Trophoblast cell (in vitro differentiated cells and primary cell): ENCODE measurements at regions not wholly inside any gene's neighbourhood (a gene's known extent, or its start where the extent isn't known, plus 50 kb on each side); places are given as distances from the start of the nearest gene placed in this dataset.

Experiments used
- DNase-seq, 2 donors: peaks; one replicate each; pipeline ENCODE4 v3.0.0-alpha.2; 2016
- H2AFZ ChIP-seq: 2 replicates; pipeline ENCODE4 v1.6.1; 2013; ENCODE audit warnings: low read length, moderate library complexity, mild to moderate bottlenecking; ENCODE audit not compliant: insufficient read depth, poor library complexity
- H2AK5ac ChIP-seq: 2 replicates; pipeline ENCODE4 v1.6.1; 2013; ENCODE audit warnings: mild to moderate bottlenecking, low read length
- H2BK120ac ChIP-seq: 2 replicates; pipeline ENCODE4 v1.6.1; 2013; ENCODE audit warnings: low read length, mild to moderate bottlenecking, moderate library complexity; ENCODE audit not compliant: insufficient read depth, poor library complexity
- H2BK12ac ChIP-seq: 2 replicates; pipeline ENCODE4 v1.6.1; 2013; ENCODE audit warnings: mild to moderate bottlenecking, low read length, moderate library complexity
- H2BK5ac ChIP-seq: 2 replicates; pipeline ENCODE4 v1.6.1; 2013; ENCODE audit warnings: low read length, low read depth, moderate library complexity, mild to moderate bottlenecking; ENCODE audit not compliant: poor library complexity
- H3K14ac ChIP-seq: 2 replicates; pipeline ENCODE4 v1.6.1; 2013; ENCODE audit warnings: mild to moderate bottlenecking, low read length
- H3K18ac ChIP-seq: 2 replicates; pipeline ENCODE4 v1.6.1; 2013; ENCODE audit warnings: mild to moderate bottlenecking, low read length
- H3K23ac ChIP-seq: 2 replicates; pipeline ENCODE4 v1.6.1; 2013; ENCODE audit warnings: low read length
- H3K27ac ChIP-seq: 2 replicates; pipeline ENCODE4 v1.5.1; 2013; ENCODE audit warnings: low read depth, mild to moderate bottlenecking, inconsistent platforms, low read length, moderate library complexity
- H3K27me3 ChIP-seq: 2 replicates; pipeline ENCODE4 v1.6.1; 2013; ENCODE audit warnings: inconsistent platforms, mild to moderate bottlenecking, low read length, moderate library complexity; ENCODE audit not compliant: insufficient read depth
- H3K36me3 ChIP-seq, 2 experiments: 1 replicate in 1 of 2; 2 replicates in 1 of 2; pipeline ENCODE4 v1.6.1; 2013; ENCODE audit warnings: low read length in 2 of 2, mild to moderate bottlenecking in 2 of 2, moderate library complexity in 1 of 2; ENCODE audit not compliant: insufficient read depth in 2 of 2, control insufficient read depth in 1 of 2
- H3K4ac ChIP-seq: 2 replicates; pipeline ENCODE4 v1.6.1; 2013; ENCODE audit warnings: low read depth, mild to moderate bottlenecking, low read length, moderate library complexity
- H3K4me1 ChIP-seq, 2 experiments: 1 replicate in 1 of 2; 2 replicates in 1 of 2; pipeline ENCODE4 v1.6.1; 2013; ENCODE audit warnings: low read length in 2 of 2, mild to moderate bottlenecking in 2 of 2, moderate library complexity in 1 of 2; ENCODE audit not compliant: insufficient read depth in 2 of 2, control insufficient read depth in 1 of 2
- H3K4me2 ChIP-seq: 2 replicates; pipeline ENCODE4 v1.6.1; 2013; ENCODE audit warnings: inconsistent platforms, mild to moderate bottlenecking, low read length, moderate library complexity
- H3K4me3 ChIP-seq: 2 replicates; pipeline ENCODE4 v1.5.1; 2013; ENCODE audit warnings: mild to moderate bottlenecking, low read depth, low read length, inconsistent platforms
- H3K79me1 ChIP-seq: one replicate; pipeline ENCODE4 v1.6.1; 2013; ENCODE audit warnings: low read length
- H3K79me2 ChIP-seq: 2 replicates; pipeline ENCODE4 v1.6.1; 2013; ENCODE audit warnings: low read length, mild to moderate bottlenecking; ENCODE audit not compliant: control insufficient read depth, insufficient read depth, poor library complexity
- H3K9ac ChIP-seq: 2 replicates; pipeline ENCODE4 v1.6.1; 2013; ENCODE audit warnings: mild to moderate bottlenecking, low read length
- H3K9me3 ChIP-seq: 2 replicates; pipeline ENCODE4 v1.6.1; 2013; ENCODE audit warnings: low read depth, mild to moderate bottlenecking, control low read depth, inconsistent platforms, low read length; ENCODE audit not compliant: insufficient read depth
- H4K12ac ChIP-seq: 2 replicates; pipeline ENCODE4 v1.6.1; 2013; ENCODE audit warnings: low read depth, mild to moderate bottlenecking, low read length, moderate library complexity
- H4K8ac ChIP-seq: 2 replicates; pipeline ENCODE4 v1.6.1; 2013; ENCODE audit warnings: low read depth, mild to moderate bottlenecking, low read length, moderate library complexity
- H4K91ac ChIP-seq: one replicate; pipeline ENCODE4 v1.6.1; 2013; ENCODE audit warnings: low read depth, mild to moderate bottlenecking, low read length, moderate library complexity
- WGBS: extraction: QIAGEN DNeasy Blood & Tissue Kit; methylation state at CpG from one replicate; pipeline ENCODE4 v1.1.7; 2013; ENCODE audit warnings: missing lambda C conversion rate; ENCODE audit not compliant: insufficient read length, insufficient coverage; ENCODE audit errors: extremely low coverage; 5-methylcytosine and 5-hydroxymethylcytosine counted together

- Histone ChIP-seq H3K79me2 (no peaks in the 10 kb centered on the region), H3K36me3 (no peaks in the 10 kb centered on the region), H3K9me3 (no peaks in the 10 kb centered on the region), H2BK12ac (no peak overlapping the region), H4K12ac (no peak overlapping the region), H2BK5ac (no peak overlapping the region), H2BK120ac (no peak overlapping the region), H3K27ac (peak overlapping the region; percentile 50), H3K4me3 (no peak overlapping the region), H2AFZ (no peak overlapping the region), H3K4ac (no peak overlapping the region), H3K18ac (no peak overlapping the region), H2AK5ac (no peak overlapping the region), H3K23ac (no peak overlapping the region), H3K9ac (no peak overlapping the region), H4K91ac (no peak overlapping the region), H3K4me1 (peaks cover 11 to 15% of the 10 kb centered on the region in 2 experiments), H4K8ac (no peak overlapping the region), H3K79me1 (peaks cover 8% of the 10 kb centered on the region), H3K4me2 (peak overlapping the region; percentile 39), H3K14ac (no peak overlapping the region), H3K27me3 (no peaks in the 10 kb centered on the region)
- DNase-seq: peak in 1 of 2 donors; percentile 15
- WGBS: no CpG with 5 or more reads among the region's 6 CpGs
Observed at GRCh38 chr11:91731051-91731450, 493.6 kb upstream of the FAT3 start.

- Histone ChIP-seq H3K27ac (no peak overlapping the region), H2BK12ac (peak overlapping the region; percentile 51), H2BK5ac (no peak overlapping the region), H3K4ac (no peak overlapping the region), H3K14ac (no peak overlapping the region), H3K23ac (no peak overlapping the region), H4K91ac (peak overlapping the region; percentile 30), H3K9ac (no peak overlapping the region), H3K9me3 (no peaks in the 10 kb centered on the region), H3K4me1 (peaks cover 11 to 15% of the 10 kb centered on the region in 2 experiments), H4K8ac (no peak overlapping the region), H3K4me2 (peak overlapping the region; percentile 39), H3K27me3 (no peaks in the 10 kb centered on the region), H2AFZ (no peak overlapping the region), H3K79me1 (peaks cover 8% of the 10 kb centered on the region), H3K4me3 (no peak overlapping the region), H3K18ac (no peak overlapping the region), H3K79me2 (no peaks in the 10 kb centered on the region), H4K12ac (no peak overlapping the region), H2BK120ac (no peak overlapping the region), H2AK5ac (no peak overlapping the region), H3K36me3 (no peaks in the 10 kb centered on the region)
- WGBS: no CpG with 5 or more reads among the region's 4 CpGs
- DNase-seq: no peak
Observed at GRCh38 chr11:91730620-91731019, 494.0 kb upstream of the FAT3 start.

- H3K79me1 ChIP-seq: peaks cover 8% of the 10 kb centered on the region
- H2BK120ac ChIP-seq: no peak overlapping the region
- H3K4me2 ChIP-seq: no peak overlapping the region
- no peaks in the 10 kb centered on the region for H3K9me3 ChIP-seq
- H3K4me1 ChIP-seq: peaks cover 11 to 15% of the 10 kb centered on the region in 2 experiments
- no peaks in the 10 kb centered on the region for H3K79me2 ChIP-seq
- DNase-seq: no peak
- H4K91ac ChIP-seq: peak overlapping the region; percentile 30
- no peaks in the 10 kb centered on the region for H3K36me3 ChIP-seq
- no peak overlapping the region for H3K18ac ChIP-seq
- H4K12ac ChIP-seq: no peak overlapping the region
- H2AK5ac ChIP-seq: no peak overlapping the region
- H3K23ac ChIP-seq: no peak overlapping the region
- no peak overlapping the region for H4K8ac ChIP-seq
- H2BK5ac ChIP-seq: no peak overlapping the region
- H3K4ac ChIP-seq: no peak overlapping the region
- no peak overlapping the region for H3K27ac ChIP-seq
- peak overlapping the region; percentile 41 for H3K9ac ChIP-seq
- H2BK12ac ChIP-seq: peak overlapping the region; percentile 15
- H3K4me3 ChIP-seq: no peak overlapping the region
- H3K27me3 ChIP-seq: no peaks in the 10 kb centered on the region
- no peak overlapping the region for H3K14ac ChIP-seq
- H2AFZ ChIP-seq: no peak overlapping the region
Observed at GRCh38 chr11:91730057-91730456, 494.6 kb upstream of the FAT3 start.

- H3K79me2 ChIP-seq: no peaks in the 10 kb centered on the region
- DNase-seq: no peak
- no peak overlapping the region for H4K12ac ChIP-seq
- no peak overlapping the region for H2BK120ac ChIP-seq
- no peak overlapping the region for H3K23ac ChIP-seq
- no CpG with 5 or more reads among the region's 5 CpGs for WGBS
- peaks cover 0 to 2% of the 10 kb centered on the region in 2 experiments for H3K4me1 ChIP-seq
- no peak overlapping the region for H3K4ac ChIP-seq
- H4K91ac ChIP-seq: no peak overlapping the region
- no peak overlapping the region for H3K14ac ChIP-seq
- no peaks in the 10 kb centered on the region for H3K79me1 ChIP-seq
- no peak overlapping the region for H3K27ac ChIP-seq
- H3K4me3 ChIP-seq: no peak overlapping the region
- H2BK5ac ChIP-seq: no peak overlapping the region
- H3K9ac ChIP-seq: no peak overlapping the region
- no peak overlapping the region for H4K8ac ChIP-seq
- H2AK5ac ChIP-seq: no peak overlapping the region
- no peak overlapping the region for H3K18ac ChIP-seq
- no peak overlapping the region for H2BK12ac ChIP-seq
- no peaks in the 10 kb centered on the region for H3K36me3 ChIP-seq
- no peaks in the 10 kb centered on the region for H3K9me3 ChIP-seq
- H2AFZ ChIP-seq: no peak overlapping the region
- H3K4me2 ChIP-seq: no peak overlapping the region
- H3K27me3 ChIP-seq: no peaks in the 10 kb centered on the region
Observed at GRCh38 chr11:91717169-91717568, 507.4 kb upstream of the FAT3 start.
